ENCODE measurements at regions not wholly inside any gene's neighbourhood (a gene's known extent, or its start where the extent isn't known, plus 50 kb on each side); places are given as distances from the start of the nearest gene placed in this dataset.

DNA sequence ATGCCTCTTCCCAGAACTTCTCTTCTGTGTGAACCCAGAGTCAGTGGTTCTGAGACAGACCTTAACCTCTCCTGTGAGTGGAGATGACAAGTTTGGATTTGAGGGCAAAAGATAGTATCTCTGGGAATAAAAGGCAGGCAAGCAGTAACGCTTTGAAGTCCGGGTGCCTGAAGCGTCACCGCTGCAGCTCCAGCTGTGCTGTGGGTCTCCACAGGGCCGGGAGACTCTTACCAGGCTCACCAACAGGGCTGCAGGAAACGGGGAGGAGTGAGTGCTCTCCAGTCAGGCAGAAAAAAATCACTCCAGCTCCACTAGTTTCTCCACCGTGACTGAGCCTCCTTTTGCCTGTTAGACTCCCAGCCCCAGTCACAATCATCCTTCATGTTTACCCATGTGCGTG is 79.7 kb upstream of the MAP4K4 start:
- H3K27ac ChIP-seq = no peak overlapping the region
- H3K27me3 ChIP-seq = no peaks in the 10 kb centered on the region
- intact Hi-C loops (cut with DNase I; ENCODE audit: low total_unique reads) = no loop called here
- no peaks in the 10 kb centered on the region for H3K36me3 ChIP-seq
- no peak for DNase-seq
- no peak overlapping the region for H3K4me3 ChIP-seq
- H3K4me1 ChIP-seq = peaks cover 0 to 14% (median 0%) of the 10 kb centered on the region in 4 donors
- H3K9me3 ChIP-seq = no peaks in the 10 kb centered on the region
- 88 to 93% methylated on average over 6 to 8 of the region's 8 CpGs for WGBS, 2 donors (ENCODE audit: low coverage in 1 of 2)
- no peak for TF ChIP-seq EP300 (IDR thresholded peaks at IDR 0.05; ENCODE audit: low read depth)
- TF ChIP-seq, protein P1, sequence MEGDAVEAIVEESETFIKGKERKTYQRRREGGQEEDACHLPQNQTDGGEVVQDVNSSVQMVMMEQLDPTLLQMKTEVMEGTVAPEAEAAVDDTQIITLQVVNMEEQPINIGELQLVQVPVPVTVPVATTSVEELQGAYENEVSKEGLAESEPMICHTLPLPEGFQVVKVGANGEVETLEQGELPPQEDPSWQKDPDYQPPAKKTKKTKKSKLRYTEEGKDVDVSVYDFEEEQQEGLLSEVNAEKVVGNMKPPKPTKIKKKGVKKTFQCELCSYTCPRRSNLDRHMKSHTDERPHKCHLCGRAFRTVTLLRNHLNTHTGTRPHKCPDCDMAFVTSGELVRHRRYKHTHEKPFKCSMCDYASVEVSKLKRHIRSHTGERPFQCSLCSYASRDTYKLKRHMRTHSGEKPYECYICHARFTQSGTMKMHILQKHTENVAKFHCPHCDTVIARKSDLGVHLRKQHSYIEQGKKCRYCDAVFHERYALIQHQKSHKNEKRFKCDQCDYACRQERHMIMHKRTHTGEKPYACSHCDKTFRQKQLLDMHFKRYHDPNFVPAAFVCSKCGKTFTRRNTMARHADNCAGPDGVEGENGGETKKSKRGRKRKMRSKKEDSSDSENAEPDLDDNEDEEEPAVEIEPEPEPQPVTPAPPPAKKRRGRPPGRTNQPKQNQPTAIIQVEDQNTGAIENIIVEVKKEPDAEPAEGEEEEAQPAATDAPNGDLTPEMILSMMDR (IDR thresholded peaks at IDR 0.05) = no peak
- in situ Hi-C loops (cut with MboI; ENCODE audit: low pct_ligation_motif_present in 1 of 4, low pct_unique_long_range_greater_than_20kb in 1 of 4, low sequenced_read_pairs in 3 of 4) = no loop called here

DNA sequence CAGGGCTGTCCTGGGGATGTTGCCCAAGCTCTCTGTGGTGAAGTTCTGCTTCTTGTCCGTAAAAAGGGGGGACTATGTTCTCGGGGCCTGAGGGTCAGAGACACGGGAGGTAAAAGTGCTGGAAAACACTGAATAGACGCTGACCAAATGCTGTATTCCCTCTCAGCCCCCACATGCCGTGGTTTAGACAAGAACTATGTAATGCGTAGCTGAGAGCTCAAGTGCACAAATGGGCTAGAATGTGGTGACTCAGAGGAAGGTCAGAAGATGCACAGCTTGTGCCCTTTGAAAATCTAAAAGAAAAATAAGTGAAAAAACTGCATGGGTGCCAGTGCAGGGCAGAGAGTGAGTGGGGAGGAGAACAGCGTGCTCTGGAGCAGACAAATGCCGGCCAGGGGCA is 80.3 kb upstream of the MAP4K4 start:
- H3K9me3 ChIP-seq = no peaks in the 10 kb centered on the region
- 78 to 94% methylated on average over 6 to 8 of the region's 8 CpGs for WGBS, 2 donors (ENCODE audit: low coverage in 1 of 2)
- intact Hi-C loops (cut with DNase I; ENCODE audit: low total_unique reads) (no loop called here), in situ Hi-C loops (cut with MboI; ENCODE audit: low pct_ligation_motif_present in 1 of 4, low pct_unique_long_range_greater_than_20kb in 1 of 4, low sequenced_read_pairs in 3 of 4) (no loop called here)
- H3K4me1 ChIP-seq = peaks cover 0 to 9% (median 0%) of the 10 kb centered on the region in 4 donors
- no peak overlapping the region for H3K4me3 ChIP-seq
- H3K27me3 ChIP-seq = no peaks in the 10 kb centered on the region
- DNase-seq = no peak
- H3K36me3 ChIP-seq = no peaks in the 10 kb centered on the region
- no peak for TF ChIP-seq POLR2A (IDR thresholded peaks at IDR 0.05)
- TF ChIP-seq, protein P1 (IDR thresholded peaks at IDR 0.05) = no peak
- TF ChIP-seq EP300 (IDR thresholded peaks at IDR 0.05; ENCODE audit: low read depth) = no peak
- no peak for TF ChIP-seq POLR2AphosphoS5 (IDR thresholded peaks at IDR 0.05)
- H3K27ac ChIP-seq = no peak overlapping the region

DNA sequence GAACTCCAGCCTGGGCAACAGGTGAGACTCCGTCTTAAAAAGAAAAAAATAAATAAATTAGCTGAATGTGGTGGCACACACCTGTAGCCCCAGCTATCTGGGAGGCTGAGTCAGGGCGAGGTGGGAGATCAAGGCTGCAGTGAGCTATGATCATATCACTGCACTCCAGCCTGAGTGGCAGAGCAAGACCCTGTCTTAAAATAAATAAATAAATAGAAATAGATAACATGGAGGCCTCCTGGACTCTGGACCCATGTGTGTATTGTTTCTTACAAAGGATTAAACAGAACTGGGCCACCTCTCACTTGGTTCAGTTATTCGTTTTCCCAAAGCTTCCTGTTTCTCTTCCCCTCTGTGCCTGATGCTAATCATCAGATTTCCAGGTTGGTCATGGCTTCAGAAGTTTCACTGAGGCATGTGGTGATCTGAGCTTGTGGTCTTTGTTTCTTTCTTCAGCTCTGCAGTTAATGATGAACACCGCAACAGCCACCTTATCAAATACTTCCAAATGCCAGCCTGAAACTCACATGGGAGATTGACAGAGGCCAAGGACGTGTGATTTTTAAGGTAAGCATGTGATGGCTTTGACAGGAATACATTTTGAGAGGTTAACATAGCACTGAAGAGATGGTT is 83.3 kb upstream of the MAP4K4 start:
- Histone ChIP-seq H3K27me3 (no peaks in the 10 kb centered on the region), H3K27ac (no peak overlapping the region), H3K36me3 (no peaks in the 10 kb centered on the region), H3K4me3 (no peak overlapping the region), H3K4me1 (peaks cover 0 to 8% (median 0%) of the 10 kb centered on the region in 4 donors), H3K9me3 (no peaks in the 10 kb centered on the region)
- in situ Hi-C loops (cut with MboI; ENCODE audit: low pct_ligation_motif_present in 1 of 4, low pct_unique_long_range_greater_than_20kb in 1 of 4, low sequenced_read_pairs in 3 of 4) (no loop called here), intact Hi-C loops (cut with DNase I; ENCODE audit: low total_unique reads) (no loop called here)
- 80 to 90% methylated on average over 3 to 5 of the region's 5 CpGs for WGBS, 2 donors (ENCODE audit: low coverage in 1 of 2)
- no peak for DNase-seq
- TF ChIP-seq, protein P1 (IDR thresholded peaks at IDR 0.05) = no peak
- TF ChIP-seq POLR2AphosphoS5 (IDR thresholded peaks at IDR 0.05) (no peak), EP300 (IDR thresholded peaks at IDR 0.05; ENCODE audit: low read depth) (no peak), POLR2A (IDR thresholded peaks at IDR 0.05) (no peak)

DNA sequence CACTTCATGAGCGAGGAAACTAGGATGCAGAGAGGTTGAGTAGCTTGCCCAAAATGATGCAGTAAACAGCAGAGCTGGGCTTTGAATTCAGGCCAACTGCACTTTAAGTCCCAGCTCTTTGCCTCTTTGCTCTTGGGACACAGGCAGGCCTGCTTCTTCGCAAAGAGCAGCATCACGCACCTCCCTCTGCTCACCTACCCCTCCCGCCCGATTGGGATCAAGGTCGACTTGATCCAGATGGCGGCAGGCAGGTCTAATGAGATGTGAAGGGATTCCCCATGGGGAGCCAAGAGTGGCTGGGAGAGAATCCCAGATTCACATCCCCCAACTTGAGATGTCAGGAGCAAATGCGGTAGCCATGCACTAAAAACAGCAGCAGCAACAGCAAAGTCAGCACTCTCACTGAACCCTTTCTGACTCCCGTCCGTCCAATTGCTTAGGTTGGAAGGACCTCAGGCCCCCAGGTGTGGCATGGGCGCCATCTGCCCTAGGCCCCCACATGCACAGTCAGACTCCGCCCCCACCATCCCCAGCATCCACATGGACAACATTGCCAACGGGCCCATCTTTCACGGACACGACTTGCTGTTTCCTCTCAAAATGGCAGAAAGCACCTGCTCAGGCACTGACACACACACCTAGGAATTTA is 84.3 kb upstream of the MAP4K4 start:
- no peaks in the 10 kb centered on the region for H3K27me3 ChIP-seq
- TF ChIP-seq POLR2A (IDR thresholded peaks at IDR 0.05) (no peak), EP300 (IDR thresholded peaks at IDR 0.05; ENCODE audit: low read depth) (no peak), POLR2AphosphoS5 (IDR thresholded peaks at IDR 0.05) (no peak)
- TF ChIP-seq, protein P1 (IDR thresholded peaks at IDR 0.05) = no peak
- H3K27ac ChIP-seq = no peak overlapping the region
- WGBS, 2 donors (ENCODE audit: low coverage in 1 of 2) = 70 to 93% methylated on average over 3 to 15 of the region's 15 CpGs
- in situ Hi-C loops (cut with MboI; ENCODE audit: low pct_ligation_motif_present in 1 of 4, low pct_unique_long_range_greater_than_20kb in 1 of 4, low sequenced_read_pairs in 3 of 4) (no loop called here), intact Hi-C loops (cut with DNase I; ENCODE audit: low total_unique reads) (no loop called here)
- no peaks in the 10 kb centered on the region for H3K4me1 ChIP-seq
- no peaks in the 10 kb centered on the region for H3K36me3 ChIP-seq
- no peak overlapping the region for H3K4me3 ChIP-seq
- H3K9me3 ChIP-seq = no peaks in the 10 kb centered on the region
- no peak for DNase-seq

Data from transverse colon (tissue), 4 donors.